ENCODE measurements at regions not wholly inside any gene's neighbourhood (a gene's known extent, or its start where the extent isn't known, plus 50 kb on each side); places are given as distances from the start of the nearest gene placed in this dataset.

- Histone ChIP-seq H3K4me1 (ENCODE audit: control insufficient read depth in 4 of 4, insufficient read depth in 4 of 4, low read length in 3 of 4) (no peaks in the 10 kb centered on the region), H3K36me3 (ENCODE audit: control insufficient read depth in 4 of 4, insufficient read depth in 3 of 4, low read depth in 1 of 4, low read length in 3 of 4) (no peaks in the 10 kb centered on the region), H3K27me3 (ENCODE audit: control insufficient read depth in 4 of 4, insufficient read depth in 4 of 4, low read length in 3 of 4) (no peaks in the 10 kb centered on the region), H3K27ac (ENCODE audit: low read depth in 1 of 2, low read length in 2 of 2) (no peak overlapping the region), H3K9ac (ENCODE audit: low read depth in 1 of 2, low read length in 2 of 2) (no peak overlapping the region), H3K9me3 (ENCODE audit: control insufficient read depth in 4 of 4, low read length in 3 of 4) (peaks cover 0 to 3% (median 0%) of the 10 kb centered on the region in 4 donors), H3K4me3 (ENCODE audit: low read depth in 1 of 3, low read length in 3 of 3) (no peak overlapping the region)
- no peak for DNase-seq (ENCODE audit: low spot score)
- 89% methylated on average over 1 of the region's 1 CpG for whole genome bisulfite sequencing
- TF ChIP-seq HNF4A (conservative IDR thresholded peaks at IDR 0.05): no peak
- TF ChIP-seq JUND (IDR thresholded peaks at IDR 0.05): no peak
- no peak for TF ChIP-seq ZBTB33 (IDR thresholded peaks at IDR 0.05)
- TF ChIP-seq NR2F2 (IDR thresholded peaks at IDR 0.05): no peak
- TF ChIP-seq FOXA2 (IDR thresholded peaks at IDR 0.05): no peak
- no peak for TF ChIP-seq RXRA (IDR thresholded peaks at IDR 0.05)
- TF ChIP-seq TAF1 (conservative IDR thresholded peaks at IDR 0.05): no peak
- TF ChIP-seq GABPA (IDR thresholded peaks at IDR 0.05 in 1 of 2, conservative IDR thresholded peaks at IDR 0.05 in 1 of 2): no peak
- no peak for TF ChIP-seq SP1 (IDR thresholded peaks at IDR 0.05)
- TF ChIP-seq HNF4G (IDR thresholded peaks at IDR 0.05): no peak
- TF ChIP-seq EGR1 (IDR thresholded peaks at IDR 0.05; ENCODE audit: low read depth in 2 of 2): no peak
- TF ChIP-seq YY1 (IDR thresholded peaks at IDR 0.05): no peak
- TF ChIP-seq MAX (IDR thresholded peaks at IDR 0.05): no peak
- no peak for TF ChIP-seq RAD21 (IDR thresholded peaks at IDR 0.05)
- no peak for TF ChIP-seq FOXA1 (IDR thresholded peaks at IDR 0.05)
- TF ChIP-seq CTCF (IDR thresholded peaks at IDR 0.05; ENCODE audit: low read depth, low read length, missing input control): no peak
Observed at GRCh38 chr2:114091010-114091409, 201.1 kb downstream of the ACTR3 start.

GRCh38 chr2:114108249-114108648 is 218.4 kb downstream of the ACTR3 start:
- 89% methylated on average over 2 of the region's 2 CpGs for WGBS
- H3K4me3 ChIP-seq (ENCODE audit: low read depth in 1 of 3, low read length in 3 of 3): no peak overlapping the region
- peaks cover 0 to 13% (median 0%) of the 10 kb centered on the region in 4 donors for H3K9me3 ChIP-seq (ENCODE audit: control insufficient read depth in 4 of 4, low read length in 3 of 4)
- H3K36me3 ChIP-seq (ENCODE audit: control insufficient read depth in 4 of 4, insufficient read depth in 3 of 4, low read depth in 1 of 4, low read length in 3 of 4): no peaks in the 10 kb centered on the region
- no peaks in the 10 kb centered on the region for H3K4me1 ChIP-seq (ENCODE audit: control insufficient read depth in 4 of 4, insufficient read depth in 4 of 4, low read length in 3 of 4)
- TF ChIP-seq RAD21 (IDR thresholded peaks at IDR 0.05) (no peak), ZBTB33 (IDR thresholded peaks at IDR 0.05) (no peak), CTCF (IDR thresholded peaks at IDR 0.05; ENCODE audit: low read depth, low read length, missing input control) (no peak), YY1 (IDR thresholded peaks at IDR 0.05) (no peak), GABPA (IDR thresholded peaks at IDR 0.05 in 1 of 2, conservative IDR thresholded peaks at IDR 0.05 in 1 of 2) (no peak), NR2F2 (IDR thresholded peaks at IDR 0.05) (no peak), EGR1 (IDR thresholded peaks at IDR 0.05; ENCODE audit: low read depth in 2 of 2) (no peak), JUND (IDR thresholded peaks at IDR 0.05) (no peak), RXRA (IDR thresholded peaks at IDR 0.05) (no peak), SP1 (IDR thresholded peaks at IDR 0.05) (no peak), FOXA2 (IDR thresholded peaks at IDR 0.05) (no peak), TAF1 (conservative IDR thresholded peaks at IDR 0.05) (no peak), MAX (IDR thresholded peaks at IDR 0.05) (no peak)
- H3K27ac ChIP-seq (ENCODE audit: low read depth in 1 of 2, low read length in 2 of 2): no peak overlapping the region
- no peaks in the 10 kb centered on the region for H3K27me3 ChIP-seq (ENCODE audit: control insufficient read depth in 4 of 4, insufficient read depth in 4 of 4, low read length in 3 of 4)
- DNase-seq (ENCODE audit: low spot score): no peak
- H3K9ac ChIP-seq (ENCODE audit: low read depth in 1 of 2, low read length in 2 of 2): no peak overlapping the region

Data from liver (tissue), 8 donors.